IMR-90 (cell line): ENCODE measurements at regions not wholly inside any gene's neighbourhood (a gene's known extent, or its start where the extent isn't known, plus 50 kb on each side); places are given as distances from the start of the nearest gene placed in this dataset.

ENCODE experiments used
- ATAC-seq: fragments of 200-7000 bp; cut with Tn5 transposase; 2 replicates; pipeline ENCODE4 v1.9.1; 2020; ENCODE audit warnings: low read depth, mild to moderate bottlenecking, moderate library complexity
- BruUV-seq: library from RNA; stranded (reverse); fragments of 400-500 nt; replicated peaks from 2 replicates; lab custom pipeline; 2021; lab: Mats Ljungman, UMichigan
- CTCF ChIA-PET: fragments of 300-600 bp; formaldehyde crosslinking; extraction: SDS; loops from one replicate; lab custom pipeline; 2021; ENCODE audit warnings: antibody characterized with exemption; lab: Yijun Ruan, JAX
- POLR2A ChIA-PET: fragments of 300-600 bp; sonication (Branson Sonifier 250); formaldehyde crosslinking; loops from one replicate; lab custom pipeline; 2022; ENCODE audit warnings: antibody characterized with exemption; ENCODE audit not compliant: unreplicated experiment; lab: Charles Lee
- DNase-seq: peaks from one replicate; pipeline ENCODE4 v3.0.0; 2013
- H2AFZ ChIP-seq: replicated peaks from 2 replicates; pipeline ENCODE3; 2013; ENCODE audit warnings: low read length, mild to moderate bottlenecking; ENCODE audit not compliant: poor library complexity
- H2AK5ac ChIP-seq: 2 replicates; pipeline ENCODE4 v1.6.1; 2013; ENCODE audit warnings: low read depth, low read length, inconsistent platforms
- H2AK9ac ChIP-seq: replicated peaks from 2 replicates; pipeline ENCODE3; 2013; ENCODE audit warnings: mild to moderate bottlenecking, low read depth, low read length, moderate library complexity; ENCODE audit not compliant: poor library complexity
- H2BK120ac ChIP-seq: 2 replicates; pipeline ENCODE4 v1.6.1; 2013; ENCODE audit warnings: low read depth, low read length, inconsistent platforms
- H2BK15ac ChIP-seq: 3 replicates; pipeline ENCODE4 v1.6.1; 2013; ENCODE audit warnings: low read depth, low read length, inconsistent platforms
- H2BK20ac ChIP-seq: 2 replicates; pipeline ENCODE4 v1.6.1; 2013; ENCODE audit warnings: low read depth, mild to moderate bottlenecking, inconsistent platforms, low read length, moderate library complexity
- H2BK5ac ChIP-seq: 2 replicates; pipeline ENCODE4 v1.6.1; 2013; ENCODE audit warnings: mild to moderate bottlenecking, low read depth, low read length, inconsistent platforms; ENCODE audit not compliant: poor library complexity, severe bottlenecking
- H3K14ac ChIP-seq: replicated peaks from 2 replicates; pipeline ENCODE4 v1.6.1; 2013; ENCODE audit warnings: low read depth, low read length, inconsistent platforms
- H3K18ac ChIP-seq: 2 replicates; pipeline ENCODE4 v1.6.1; 2013; ENCODE audit warnings: low read depth, low read length, control low read depth
- H3K23ac ChIP-seq: 2 replicates; pipeline ENCODE4 v1.6.1; 2013; ENCODE audit warnings: low read depth, low read length, inconsistent platforms
- H3K27ac ChIP-seq: 2 replicates; pipeline ENCODE4 v1.5.1; 2013; ENCODE audit warnings: mild to moderate bottlenecking, control low read depth, low read length; ENCODE audit not compliant: insufficient read depth
- H3K27me3 ChIP-seq: 2 replicates; pipeline ENCODE4 v1.6.1; 2013; ENCODE audit warnings: low read length; ENCODE audit not compliant: control insufficient read depth, insufficient read depth
- H3K36me3 ChIP-seq: 2 replicates; pipeline ENCODE4 v1.6.1; 2013; ENCODE audit warnings: low read length, mixed read lengths; ENCODE audit not compliant: control insufficient read depth, insufficient read depth
- H3K4ac ChIP-seq: 2 replicates; pipeline ENCODE4 v1.6.1; 2013; ENCODE audit warnings: low read depth, low read length, inconsistent platforms
- H3K4me1 ChIP-seq: 2 replicates; pipeline ENCODE4 v1.6.1; 2013; ENCODE audit warnings: low read length, mixed read lengths; ENCODE audit not compliant: control insufficient read depth, insufficient read depth
- H3K4me2 ChIP-seq: 2 replicates; pipeline ENCODE4 v1.6.1; 2013; ENCODE audit warnings: low read depth, mild to moderate bottlenecking, control low read depth, low read length, moderate library complexity
- H3K4me3 ChIP-seq: 2 replicates; pipeline ENCODE4 v1.5.1; 2013; ENCODE audit warnings: low read depth, mild to moderate bottlenecking, control low read depth, low read length, moderate library complexity; ENCODE audit not compliant: insufficient read depth
- H3K56ac ChIP-seq: 2 replicates; pipeline ENCODE4 v1.6.1; 2013; ENCODE audit warnings: low read length, inconsistent platforms; ENCODE audit not compliant: insufficient read depth; ENCODE audit errors: extremely low read depth
- H3K79me1 ChIP-seq, 2 experiments: 2 replicates each; pipeline ENCODE4 v1.6.1; 2013; ENCODE audit warnings: low read length in 2 of 2, inconsistent platforms in 1 of 2, low read depth in 1 of 2
- H3K9ac ChIP-seq: 2 replicates; pipeline ENCODE4 v1.6.1; 2013; ENCODE audit warnings: low read depth, low read length, control low read depth
- H3K9me1 ChIP-seq: 2 replicates; pipeline ENCODE4 v1.6.1; 2013; ENCODE audit warnings: low read length, inconsistent platforms; ENCODE audit not compliant: insufficient read depth
- H3K9me3 ChIP-seq: 2 replicates; pipeline ENCODE4 v1.6.1; 2013; ENCODE audit warnings: low read length; ENCODE audit not compliant: control insufficient read depth, insufficient read depth
- H4K20me1 ChIP-seq: 2 replicates; pipeline ENCODE4 v1.6.1; 2013; ENCODE audit warnings: low read length, inconsistent platforms; ENCODE audit not compliant: insufficient read depth
- H4K5ac ChIP-seq: 2 replicates; pipeline ENCODE4 v1.6.1; 2013; ENCODE audit warnings: mild to moderate bottlenecking, low read depth, low read length, control low read depth
- H4K8ac ChIP-seq, 2 experiments: 2 replicates each; pipeline ENCODE4 v1.6.1; 2013; ENCODE audit warnings: low read depth in 2 of 2, low read length in 2 of 2, control low read depth in 1 of 2, inconsistent platforms in 1 of 2
- H4K91ac ChIP-seq: 2 replicates; pipeline ENCODE4 v1.6.1; 2013; ENCODE audit warnings: low read depth, low read length, inconsistent platforms; ENCODE audit not compliant: insufficient read depth
- BHLHE40 ChIP-seq: fragments of 150-350 bp; IDR thresholded peaks from 2 replicates; pipeline ENCODE4 v1.6.1; 2016; ENCODE audit warnings: mild to moderate bottlenecking, low read depth, low read length
- CEBPB ChIP-seq: IDR thresholded peaks from 2 replicates; pipeline ENCODE4 v1.6.1; 2012; ENCODE audit warnings: low read depth, low read length, improper control_type of control experiment
- CHD1 ChIP-seq: IDR thresholded peaks from 2 replicates; pipeline ENCODE4 v1.6.1; 2012; ENCODE audit warnings: low read depth, low read length, improper control_type of control experiment
- CTCF ChIP-seq: conservative IDR thresholded peaks from 2 replicates; pipeline ENCODE4 v1.5.1; 2012; ENCODE audit warnings: mild to moderate bottlenecking, low read depth, low read length, improper control_type of control experiment
- FOS ChIP-seq: fragments of 150-350 bp; IDR thresholded peaks from 2 replicates; pipeline ENCODE4 v1.6.1; 2016; ENCODE audit warnings: low read depth, low read length
- MAFK ChIP-seq: IDR thresholded peaks from 2 replicates; pipeline ENCODE4 v1.6.1; 2012; ENCODE audit warnings: low read depth, low read length, improper control_type of control experiment
- MAZ ChIP-seq: IDR thresholded peaks from 2 replicates; pipeline ENCODE4 v1.6.1; 2012; ENCODE audit warnings: low read depth, mild to moderate bottlenecking, low read length, improper control_type of control experiment, moderate library complexity, borderline replicate concordance
- MXI1 ChIP-seq: IDR thresholded peaks from 2 replicates; pipeline ENCODE4 v1.6.1; 2012; ENCODE audit warnings: low read depth, mild to moderate bottlenecking, low read length, moderate library complexity, borderline replicate concordance
- NFE2L2 ChIP-seq: fragments of 150-350 bp; IDR thresholded peaks from 2 replicates; pipeline ENCODE4 v1.6.1; 2016; ENCODE audit warnings: low read depth, mild to moderate bottlenecking, low read length
- POLR2A ChIP-seq: IDR thresholded peaks from 2 replicates; pipeline ENCODE4 v1.6.1; 2012; ENCODE audit warnings: mild to moderate bottlenecking, low read depth, low read length
- RAD21 ChIP-seq: IDR thresholded peaks from 2 replicates; pipeline ENCODE4 v1.6.1; 2012; ENCODE audit warnings: low read length, improper control_type of control experiment
- RCOR1 ChIP-seq: IDR thresholded peaks from 2 replicates; pipeline ENCODE4 v1.6.1; 2012; ENCODE audit warnings: mild to moderate bottlenecking, low read length, improper control_type of control experiment; ENCODE audit not compliant: insufficient replicate concordance
- RFX5 ChIP-seq: IDR thresholded peaks from 2 replicates; pipeline ENCODE4 v1.8.0; 2012; ENCODE audit warnings: low read depth, mild to moderate bottlenecking, low read length, moderate library complexity
- SMC3 ChIP-seq: fragments of 150-350 bp; IDR thresholded peaks from 2 replicates; pipeline ENCODE4 v1.6.1; 2016; ENCODE audit warnings: low read depth, mild to moderate bottlenecking, antibody characterized with exemption, low read length, moderate library complexity
- USF2 ChIP-seq: fragments of 150-350 bp; IDR thresholded peaks from 2 replicates; pipeline ENCODE4 v1.6.1; 2017; ENCODE audit warnings: mild to moderate bottlenecking, antibody characterized with exemption, low read length, low read depth
- WGBS, 2 experiments: methylation state at CpG; one replicate each; pipeline versions ENCODE4 v1.1.5 to v1.1.7; 2013; ENCODE audit warnings: missing lambda C conversion rate in 2 of 2; ENCODE audit not compliant: insufficient read length in 1 of 2; ENCODE audit errors: extremely low coverage in 2 of 2; 5-methylcytosine and 5-hydroxymethylcytosine counted together
- dilution Hi-C: fragments of 300-500 bp; cut with HindIII; formaldehyde crosslinking; loops from one replicate; pipeline ENCODE4 v1.14.3; 2018; ENCODE audit warnings: low sequenced_read_pairs; ENCODE audit not compliant: unreplicated experiment
- in situ Hi-C: fragments of 300-500 bp; cut with MboI; formaldehyde crosslinking; loops from 3 replicates; pipeline ENCODE4 v1.14.3; 2019; ENCODE audit warnings: low sequenced_read_pairs, inconsistent platforms, mixed read lengths
- intact Hi-C: fragments of 100-400 bp; cut with micrococcal nuclease; formaldehyde crosslinking; loops from 2 replicates; pipeline ENCODE4 v1.10.0; 2022
- TF ChIP-seq, protein P1 (sequence below): fragments of 150-350 bp; IDR thresholded peaks from 2 replicates; pipeline ENCODE4 v1.6.1; 2016; ENCODE audit warnings: low read depth, mild to moderate bottlenecking, low read length, moderate library complexity, borderline replicate concordance

DNA sequence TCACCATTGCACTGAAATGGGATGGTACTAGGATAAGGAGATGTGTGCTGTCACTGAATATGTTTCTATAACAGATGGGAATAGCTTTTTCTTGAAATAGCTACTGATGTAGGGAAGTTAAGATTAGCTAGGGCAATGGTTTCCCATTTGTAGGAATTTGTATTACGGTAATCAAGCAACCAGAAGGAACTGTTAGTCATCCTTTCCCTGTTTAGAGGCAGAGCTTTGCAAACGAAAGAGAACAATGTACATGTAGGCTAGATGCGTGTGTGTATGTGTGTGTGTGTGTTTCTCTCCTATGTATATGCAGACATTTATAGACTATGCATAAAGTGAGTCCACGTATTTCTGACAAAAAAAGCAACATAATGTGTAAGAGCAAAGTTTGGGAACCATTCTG, 171.9 kb upstream of the GRIA1 start:
- H2BK15ac ChIP-seq: no peak overlapping the region
- no peak overlapping the region for H3K4ac ChIP-seq
- H3K9ac ChIP-seq: no peak overlapping the region
- H2BK5ac ChIP-seq: no peak overlapping the region
- H3K9me3 ChIP-seq: peaks cover 10% of the 10 kb centered on the region; the same call in 1 of the 2 replicates
- no peak overlapping the region for H2AK9ac ChIP-seq
- no peaks in the 10 kb centered on the region for H4K20me1 ChIP-seq
- H4K8ac ChIP-seq: no peak overlapping the region
- no TSS peak for BruUV-seq
- POLR2A ChIA-PET: no interaction called here
- H3K79me1 ChIP-seq: no peaks in the 10 kb centered on the region
- H3K36me3 ChIP-seq: no peaks in the 10 kb centered on the region
- H2BK20ac ChIP-seq: no peak overlapping the region
- no peak overlapping the region for H3K18ac ChIP-seq
- no peak overlapping the region for H2BK120ac ChIP-seq
- no peak for ATAC-seq
- DNase-seq: no peak
- H2AK5ac ChIP-seq: no peak overlapping the region
- H3K56ac ChIP-seq: no peak overlapping the region
- no peak overlapping the region for H2AFZ ChIP-seq
- no CpG with 5 or more reads among the region's 4 CpGs for WGBS, 2 experiments
- H4K91ac ChIP-seq: no peak overlapping the region
- no peak overlapping the region for H3K4me3 ChIP-seq
- H3K23ac ChIP-seq: no peak overlapping the region
- no peaks in the 10 kb centered on the region for H3K27me3 ChIP-seq
- dilution Hi-C loops (no loop called here), in situ Hi-C loops (no loop called here), intact Hi-C loops (no loop called here)
- no peaks in the 10 kb centered on the region for H3K4me1 ChIP-seq
- H3K14ac ChIP-seq: no peak overlapping the region
- no peak overlapping the region for H3K4me2 ChIP-seq
- CTCF ChIA-PET: no interaction called here
- H3K9me1 ChIP-seq: no peaks in the 10 kb centered on the region
- TF ChIP-seq CTCF: no peak
- TF ChIP-seq MAZ: no peak
- no peak for TF ChIP-seq NFE2L2
- TF ChIP-seq MAFK: no peak
- TF ChIP-seq RFX5: no peak
- TF ChIP-seq MXI1: no peak
- TF ChIP-seq RAD21: no peak
- no peak for TF ChIP-seq POLR2A
- no peak for TF ChIP-seq USF2
- TF ChIP-seq CEBPB: no peak
- TF ChIP-seq BHLHE40: no peak
- TF ChIP-seq RCOR1: no peak
- TF ChIP-seq, protein P1, sequence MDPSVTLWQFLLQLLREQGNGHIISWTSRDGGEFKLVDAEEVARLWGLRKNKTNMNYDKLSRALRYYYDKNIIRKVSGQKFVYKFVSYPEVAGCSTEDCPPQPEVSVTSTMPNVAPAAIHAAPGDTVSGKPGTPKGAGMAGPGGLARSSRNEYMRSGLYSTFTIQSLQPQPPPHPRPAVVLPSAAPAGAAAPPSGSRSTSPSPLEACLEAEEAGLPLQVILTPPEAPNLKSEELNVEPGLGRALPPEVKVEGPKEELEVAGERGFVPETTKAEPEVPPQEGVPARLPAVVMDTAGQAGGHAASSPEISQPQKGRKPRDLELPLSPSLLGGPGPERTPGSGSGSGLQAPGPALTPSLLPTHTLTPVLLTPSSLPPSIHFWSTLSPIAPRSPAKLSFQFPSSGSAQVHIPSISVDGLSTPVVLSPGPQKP: no peak
- TF ChIP-seq CHD1: no peak
- no peak for TF ChIP-seq FOS
- TF ChIP-seq SMC3: no peak
- H3K27ac ChIP-seq: no peak overlapping the region
- no peak overlapping the region for H4K5ac ChIP-seq
